Aorta (tissue), 5 donors: ENCODE measurements at regions not wholly inside any gene's neighbourhood (a gene's known extent, or its start where the extent isn't known, plus 50 kb on each side); places are given as distances from the start of the nearest gene placed in this dataset.

Experiments used
- ATAC-seq: fragments of 200-7000 bp; cut with Tn5 transposase; one replicate; pipeline ENCODE4 v1.9.1; 2022; ENCODE audit warnings: moderate library complexity; ENCODE audit not compliant: low FRiP score
- DNase-seq, 2 donors: peaks; one replicate each; pipeline ENCODE4 v3.0.0-alpha.2; 2020
- H3K27ac ChIP-seq, 2 donors: one replicate each; pipeline ENCODE4 v1.5.1; 2013; ENCODE audit warnings: low read length in 2 of 2, mild to moderate bottlenecking in 2 of 2, moderate library complexity in 2 of 2, control low read depth in 1 of 2, inconsistent platforms in 1 of 2, low read depth in 1 of 2
- H3K27me3 ChIP-seq, 2 donors: one replicate each; pipeline ENCODE4 v1.6.1; 2013; ENCODE audit warnings: control low read depth in 1 of 2, low read length in 1 of 2, mild to moderate bottlenecking in 1 of 2, moderate library complexity in 1 of 2; ENCODE audit not compliant: insufficient read depth in 2 of 2, control insufficient read depth in 1 of 2
- H3K36me3 ChIP-seq, 2 donors: one replicate each; pipeline ENCODE4 v1.6.1; 2013; ENCODE audit warnings: control low read depth in 1 of 2, low read length in 1 of 2, mild to moderate bottlenecking in 1 of 2; ENCODE audit not compliant: insufficient read depth in 2 of 2, control insufficient read depth in 1 of 2
- H3K4me1 ChIP-seq, 2 donors: one replicate each; pipeline ENCODE4 v1.6.1; 2013; ENCODE audit warnings: low read length in 2 of 2, control low read depth in 1 of 2, mild to moderate bottlenecking in 1 of 2, moderate library complexity in 1 of 2; ENCODE audit not compliant: insufficient read depth in 2 of 2, control insufficient read depth in 1 of 2
- H3K4me3 ChIP-seq, 2 donors: one replicate each; pipeline ENCODE4 v1.5.1; 2013; ENCODE audit warnings: low read length in 2 of 2, control low read depth in 1 of 2, mild to moderate bottlenecking in 1 of 2
- H3K9me3 ChIP-seq: one replicate; pipeline ENCODE4 v1.6.1; 2013; ENCODE audit warnings: mild to moderate bottlenecking, low read length; ENCODE audit not compliant: control insufficient read depth
- WGBS, 2 donors: extraction: QIAGEN DNeasy Blood & Tissue Kit; methylation state at CpG; one replicate each; pipeline ENCODE4 v1.1.7; 2013; 5-methylcytosine and 5-hydroxymethylcytosine counted together
- intact Hi-C, 2 donors: fragments of 100-400 bp; cut with DNase I; formaldehyde crosslinking; loops; one replicate each; pipeline versions ENCODE4 v1.14.2 to v1.15.0; 2022
- donor health status: healthy with polysubstance abuse.
- donor health status: Bipolar disorder and iron deficiency.
- donor health status: DM: no; HTN: no; CAD: no.
- donor health status: DM: no; HTN: no; CAD: no.
- donor health status: DM: yes; HTN: yes; CAD: no.

GRCh38 chr12:93179792-93180191, 197.9 kb upstream of the NUDT4 start:
- Histone ChIP-seq H3K9me3 (no peaks in the 10 kb centered on the region), H3K27me3 (no peaks in the 10 kb centered on the region), H3K36me3 (no peaks in the 10 kb centered on the region), H3K27ac (no peak overlapping the region), H3K4me1 (peaks cover 2 to 11% of the 10 kb centered on the region in 2 donors), H3K4me3 (no peak overlapping the region)
- ATAC-seq (no peak), DNase-seq (no peak)
- intact Hi-C loops = loop anchor here (5.0 to 10.0 kb wide), 2 partner anchors 52 to 195 kb away; partner anchors contain the start of gene NUDT4 (in 1 of the 2)
- 96 to 97% methylated on average over 6 of the region's 6 CpGs for whole genome bisulfite sequencing, 2 donors

DNA sequence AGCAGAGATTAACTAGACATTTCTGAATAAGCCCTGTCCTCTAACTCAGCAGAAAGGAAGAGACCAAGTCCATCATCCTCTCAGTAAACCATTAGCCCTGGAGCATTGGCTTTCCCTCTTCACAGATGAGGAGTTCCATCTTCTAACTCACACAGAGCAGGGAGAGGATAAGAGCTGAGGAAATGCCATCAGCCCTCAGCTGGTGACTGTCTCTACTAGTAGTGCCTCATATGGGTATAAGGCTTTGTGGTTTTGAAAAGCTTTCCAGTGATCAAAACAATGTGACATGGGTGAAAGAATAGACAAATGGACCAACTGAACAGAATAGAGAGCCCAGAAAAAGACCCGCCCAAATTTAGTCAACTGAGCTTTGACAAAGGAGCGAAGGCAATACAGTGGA, 197.2 kb upstream of the NUDT4 start:
- intact Hi-C loops = loop anchor here (5.0 to 10.0 kb wide), 2 partner anchors 53 to 194 kb away; partner anchors contain the start of gene NUDT4 (in 1 of the 2)
- no peak overlapping the region for H3K27ac ChIP-seq
- ATAC-seq (no peak), DNase-seq (no peak)
- no peak overlapping the region for H3K4me3 ChIP-seq
- no peaks in the 10 kb centered on the region for H3K9me3 ChIP-seq
- 94 to 98% methylated on average over 2 of the region's 2 CpGs for WGBS, 2 donors
- H3K36me3 ChIP-seq = no peaks in the 10 kb centered on the region
- H3K4me1 ChIP-seq = peaks cover 2 to 11% of the 10 kb centered on the region in 2 donors
- no peaks in the 10 kb centered on the region for H3K27me3 ChIP-seq

DNA sequence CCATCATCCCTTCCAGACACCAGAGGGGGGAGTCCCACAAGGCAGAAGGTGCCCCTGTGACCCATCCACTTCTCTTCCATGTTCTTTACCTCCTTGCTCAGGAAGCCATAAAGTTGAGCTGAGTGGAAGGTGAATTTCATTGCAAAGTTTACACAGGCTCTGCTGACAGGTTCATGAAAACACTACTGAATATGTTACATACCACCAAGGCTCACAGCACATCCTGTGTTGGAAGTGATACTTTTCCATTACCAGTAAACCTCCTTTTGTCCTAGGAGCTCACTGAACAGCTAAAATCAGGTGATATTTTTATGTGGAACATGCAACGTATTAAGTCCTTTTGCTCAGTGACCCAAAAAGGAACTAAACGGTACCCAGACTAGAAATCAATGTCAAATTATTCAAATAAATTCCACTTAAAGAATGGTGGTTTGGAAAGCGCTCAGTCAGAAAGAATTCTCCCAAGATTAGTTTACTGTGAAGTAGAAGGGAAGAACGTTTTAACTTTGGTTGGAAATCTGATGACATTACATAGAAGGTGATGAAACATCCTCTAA, 196.2 kb upstream of the NUDT4 start:
- WGBS, 2 donors = 56 to 66% methylated on average over 4 of the region's 4 CpGs
- no peaks in the 10 kb centered on the region for H3K36me3 ChIP-seq
- no peak overlapping the region for H3K4me3 ChIP-seq
- no peaks in the 10 kb centered on the region for H3K9me3 ChIP-seq
- intact Hi-C loops = loop anchor here (5.0 to 10.0 kb wide), 2 partner anchors 54 to 193 kb away; partner anchors contain the start of gene NUDT4 (in 1 of the 2)
- H3K4me1 ChIP-seq = peaks cover 2 to 11% of the 10 kb centered on the region in 2 donors
- ATAC-seq (no peak), DNase-seq (no peak)
- no peaks in the 10 kb centered on the region for H3K27me3 ChIP-seq
- no peak overlapping the region for H3K27ac ChIP-seq

DNA sequence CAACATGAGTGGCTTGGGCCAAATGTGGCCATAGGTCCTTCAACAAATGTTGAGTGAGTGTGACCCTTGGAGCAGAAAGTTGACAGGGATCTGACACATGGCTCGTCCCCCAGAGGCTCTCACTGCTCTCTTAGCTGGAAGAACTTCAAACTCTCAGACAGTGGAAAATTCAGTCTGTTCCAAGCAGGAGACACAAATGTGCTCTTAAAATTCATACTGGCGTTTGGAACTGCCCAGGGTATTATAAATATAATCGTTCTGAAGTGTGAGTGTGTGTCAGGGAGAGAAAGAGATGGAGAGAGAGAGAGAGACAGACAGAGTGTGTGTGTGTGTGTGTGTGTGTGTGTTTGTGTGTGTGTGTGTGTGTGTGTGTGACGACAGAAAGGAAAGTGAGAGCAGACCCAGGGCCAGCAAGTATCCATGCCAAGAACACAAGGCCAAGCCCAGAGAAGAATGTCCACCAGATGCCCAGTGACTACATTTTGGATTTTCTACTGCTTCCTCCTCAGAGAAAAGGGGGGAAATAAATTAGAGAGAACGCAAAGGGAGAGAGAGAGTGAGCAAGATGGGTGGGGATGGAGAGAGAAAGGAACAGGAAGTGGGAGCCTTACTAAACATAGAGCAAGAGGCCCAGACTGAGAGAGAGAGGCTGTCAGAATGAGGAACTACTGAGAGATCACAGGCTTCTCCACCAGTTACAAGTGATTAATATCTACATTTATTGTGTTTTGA, 193.6 kb upstream of the NUDT4 start:
- H3K9me3 ChIP-seq = no peaks in the 10 kb centered on the region
- H3K27me3 ChIP-seq = no peaks in the 10 kb centered on the region
- intact Hi-C loops = loop anchor here (5.0 to 10.0 kb wide), 2 partner anchors 57 to 191 kb away; partner anchors contain the start of gene NUDT4 (in 1 of the 2)
- ATAC-seq (peak; percentile 89), DNase-seq (peak in 1 of 2 donors; percentile 59)
- no peaks in the 10 kb centered on the region for H3K36me3 ChIP-seq
- no peak overlapping the region for H3K4me3 ChIP-seq
- H3K27ac ChIP-seq = peak overlapping the region; percentile 73 to 93
- H3K4me1 ChIP-seq = peaks cover 2 to 11% of the 10 kb centered on the region in 2 donors
- WGBS, 2 donors = 3 to 4% methylated on average over 5 of the region's 5 CpGs

- H3K9me3 ChIP-seq = no peaks in the 10 kb centered on the region
- peak overlapping the region; percentile 73 to 93 for H3K27ac ChIP-seq
- H3K27me3 ChIP-seq = no peaks in the 10 kb centered on the region
- no peak for DNase-seq
- H3K4me1 ChIP-seq = peaks cover 2 to 11% of the 10 kb centered on the region in 2 donors
- 50 to 59% methylated on average over 3 of the region's 3 CpGs for WGBS, 2 donors
- intact Hi-C loops = loop anchor here (5.0 to 10.0 kb wide), 2 partner anchors 58 to 190 kb away; partner anchors contain the start of gene NUDT4 (in 1 of the 2)
- no peaks in the 10 kb centered on the region for H3K36me3 ChIP-seq
- H3K4me3 ChIP-seq = no peak overlapping the region
- peak; percentile 45 for ATAC-seq
Observed at GRCh38 chr12:93184672-93185368, 192.9 kb upstream of the NUDT4 start.

- intact Hi-C loops = loop anchor here in 1 of 2 donors (10.0 kb wide), 1 partner anchor 189 kb away; the partner anchor contains the start of gene NUDT4
- no peak overlapping the region for H3K4me3 ChIP-seq
- H3K4me1 ChIP-seq = peaks cover 2 to 11% of the 10 kb centered on the region in 2 donors
- no peaks in the 10 kb centered on the region for H3K36me3 ChIP-seq
- ATAC-seq = no peak
- no peaks in the 10 kb centered on the region for H3K27me3 ChIP-seq
- no peaks in the 10 kb centered on the region for H3K9me3 ChIP-seq
- no peak for DNase-seq
- WGBS, 2 donors = 88 to 91% methylated on average over 2 of the region's 2 CpGs
- peak overlapping the region in 1 of 2 donors; percentile 49 for H3K27ac ChIP-seq
Observed at GRCh38 chr12:93185369-93185741, 192.4 kb upstream of the NUDT4 start.

- intact Hi-C loops = loop anchor here in 1 of 2 donors (10.0 kb wide), 1 partner anchor 189 kb away; the partner anchor contains the start of gene NUDT4
- Histone ChIP-seq H3K27ac (no peak overlapping the region), H3K9me3 (no peaks in the 10 kb centered on the region), H3K4me1 (peaks cover 2 to 7% of the 10 kb centered on the region in 2 donors), H3K36me3 (no peaks in the 10 kb centered on the region), H3K4me3 (no peak overlapping the region), H3K27me3 (no peaks in the 10 kb centered on the region)
- ATAC-seq = no peak
- DNase-seq = no peak
- WGBS, 2 donors = 89 to 95% methylated on average over 2 of the region's 2 CpGs
Observed at GRCh38 chr12:93186131-93186530, 191.6 kb upstream of the NUDT4 start.

- 98 to 99% methylated on average over 2 of the region's 2 CpGs for WGBS, 2 donors
- DNase-seq (no peak), ATAC-seq (no peak)
- H3K4me3 ChIP-seq = no peak overlapping the region
- H3K4me1 ChIP-seq = peaks cover 2 to 7% of the 10 kb centered on the region in 2 donors
- no peaks in the 10 kb centered on the region for H3K9me3 ChIP-seq
- H3K36me3 ChIP-seq = no peaks in the 10 kb centered on the region
- no peaks in the 10 kb centered on the region for H3K27me3 ChIP-seq
- intact Hi-C loops = loop anchor here in 1 of 2 donors (10.0 kb wide), 1 partner anchor 188 kb away; the partner anchor contains the start of gene NUDT4
- no peak overlapping the region for H3K27ac ChIP-seq
Observed at GRCh38 chr12:93186621-93187020, 191.1 kb upstream of the NUDT4 start.
